B cell (primary cell): ENCODE measurements at regions not wholly inside any gene's neighbourhood (a gene's known extent, or its start where the extent isn't known, plus 50 kb on each side); places are given as distances from the start of the nearest gene placed in this dataset.
"Not testable (repeated sequence)": the region's sequence is repeated elsewhere in the genome, so short reads cannot be mapped to it uniquely, and the experiment has no call there.

Experiments
- ATAC-seq: fragments of 200-7000 bp; cut with Tn5 transposase; one replicate; pipeline ENCODE4 v1.10.0; 2021; ENCODE audit warnings: low read depth, mild to moderate bottlenecking, moderate number of reproducible peaks, moderate library complexity
- CTCF ChIA-PET: fragments of 350-600 bp; sonication (Branson Sonifier 250); formaldehyde crosslinking; loops from one replicate; lab custom pipeline; 2021; ENCODE audit warnings: antibody characterized with exemption, inconsistent platforms; lab: Charles Lee
- POLR2A ChIA-PET: fragments of 350-600 bp; sonication (Branson Sonifier 250); formaldehyde crosslinking; loops from one replicate; lab custom pipeline; 2021; ENCODE audit warnings: antibody characterized with exemption; lab: Charles Lee
- DNase-seq: peaks from one replicate; pipeline ENCODE4 v3.0.0; 2013
- H2AFZ ChIP-seq: 2 replicates; pipeline ENCODE4 v1.6.1; 2012; ENCODE audit warnings: mild to moderate bottlenecking, low read depth, low read length; ENCODE audit not compliant: insufficient read depth, poor library complexity, severe bottlenecking
- H3K27ac ChIP-seq, 2 donors: 1 replicate in 1 of 2; 2 replicates in 1 of 2; pipeline ENCODE4 v1.5.1; 2012 to 2013; ENCODE audit warnings: low read length in 2 of 2, mild to moderate bottlenecking in 2 of 2, moderate library complexity in 1 of 2
- H3K27me3 ChIP-seq, 4 experiments: fragments of 200-600 bp in 1 of 4; sonication (generic) in 1 of 4; replicated peaks in 1 of 4; 1 replicate in 2 of 4; 2 replicates in 2 of 4; pipeline versions ENCODE4 v1.6.1 to v1.7.0; 2013 to 2016; ENCODE audit warnings: low read length in 3 of 4, mild to moderate bottlenecking in 2 of 4, mixed read lengths in 1 of 4, moderate library complexity in 1 of 4; ENCODE audit not compliant: insufficient read depth in 4 of 4, control insufficient read depth in 3 of 4; ENCODE audit errors: control extremely low read depth in 1 of 4
- H3K36me3 ChIP-seq, 2 experiments: replicated peaks in 1 of 2; 1 replicate in 1 of 2; 2 replicates in 1 of 2; pipeline versions ENCODE4 v1.6.1 to v1.7.1; 2013; ENCODE audit warnings: low read length in 1 of 2; ENCODE audit not compliant: insufficient read depth in 2 of 2, control insufficient read depth in 1 of 2; ENCODE audit errors: control extremely low read depth in 1 of 2, extremely low read depth in 1 of 2
- H3K4me1 ChIP-seq, 2 donors: fragments of 200-600 bp in 1 of 2; sonication (generic) in 1 of 2; 1 replicate in 1 of 2; 2 replicates in 1 of 2; pipeline versions ENCODE4 v1.5.1 to v1.6.1; 2013 to 2017; ENCODE audit warnings: low read length in 2 of 2; ENCODE audit not compliant: control insufficient read depth in 2 of 2, insufficient read depth in 2 of 2
- H3K4me2 ChIP-seq: replicated peaks from 2 replicates; pipeline ENCODE3; 2012; ENCODE audit warnings: mild to moderate bottlenecking, low read depth, low read length; ENCODE audit not compliant: poor library complexity, severe bottlenecking
- H3K4me3 ChIP-seq, 5 experiments: fragments of 200-600 bp in 1 of 5; sonication (generic) in 1 of 5; 1 replicate in 3 of 5; 2 replicates in 2 of 5; pipeline versions ENCODE4 v1.5.1 to v1.7.0; 2011 to 2016; ENCODE audit warnings: low read length in 4 of 5, mild to moderate bottlenecking in 4 of 5, low read depth in 2 of 5, control low read depth in 1 of 5, moderate library complexity in 1 of 5; ENCODE audit not compliant: insufficient read depth in 1 of 5; ENCODE audit errors: control extremely low read depth in 1 of 5, extremely low read depth in 1 of 5
- H3K79me2 ChIP-seq: fragments of 200-600 bp; sonication (generic); one replicate; pipeline ENCODE4 v1.6.0; 2016; ENCODE audit warnings: low read length; ENCODE audit not compliant: control insufficient read depth, insufficient read depth
- H3K9ac ChIP-seq: fragments of 200-600 bp; sonication (generic); 2 replicates; pipeline ENCODE4 v1.6.1; 2017; ENCODE audit warnings: mild to moderate bottlenecking, low read length, moderate library complexity
- H3K9me3 ChIP-seq, 3 donors: one replicate each; pipeline versions ENCODE4 v1.6.1 to v1.7.1; 2013; ENCODE audit warnings: low read length in 2 of 3; ENCODE audit not compliant: control insufficient read depth in 2 of 3, insufficient read depth in 1 of 3; ENCODE audit errors: control extremely low read depth in 1 of 3
- H4K20me1 ChIP-seq: 2 replicates; pipeline ENCODE4 v1.6.0; 2012; ENCODE audit warnings: mild to moderate bottlenecking, low read length; ENCODE audit not compliant: insufficient read depth, control insufficient read depth, poor library complexity, severe bottlenecking
- H3K27ac Mint-ChIP-seq: one replicate; pipeline ENCODE4 v1.8.0; 2021; ENCODE audit warnings: mixed read lengths
- H3K27me3 Mint-ChIP-seq: one replicate; pipeline ENCODE4 v1.8.0; 2021; ENCODE audit warnings: mixed read lengths
- H3K4me1 Mint-ChIP-seq: one replicate; pipeline ENCODE4 v1.8.0; 2021; ENCODE audit warnings: mixed read lengths
- H3K4me3 Mint-ChIP-seq: one replicate; pipeline ENCODE4 v1.8.0; 2021; ENCODE audit warnings: mixed read lengths
- H3K9me3 Mint-ChIP-seq: one replicate; pipeline ENCODE4 v1.8.0; 2022; ENCODE audit warnings: mixed read lengths; ENCODE audit not compliant: insufficient read depth
- WGBS: methylation state at CpG from one replicate; pipeline ENCODE4 v1.1.5; 2013; ENCODE audit warnings: missing lambda C conversion rate; ENCODE audit not compliant: insufficient coverage; 5-methylcytosine and 5-hydroxymethylcytosine counted together
- intact Hi-C: fragments of 100-400 bp; cut with micrococcal nuclease; formaldehyde crosslinking; loops from one replicate; pipeline ENCODE4 v1.10.0; 2022

DNA sequence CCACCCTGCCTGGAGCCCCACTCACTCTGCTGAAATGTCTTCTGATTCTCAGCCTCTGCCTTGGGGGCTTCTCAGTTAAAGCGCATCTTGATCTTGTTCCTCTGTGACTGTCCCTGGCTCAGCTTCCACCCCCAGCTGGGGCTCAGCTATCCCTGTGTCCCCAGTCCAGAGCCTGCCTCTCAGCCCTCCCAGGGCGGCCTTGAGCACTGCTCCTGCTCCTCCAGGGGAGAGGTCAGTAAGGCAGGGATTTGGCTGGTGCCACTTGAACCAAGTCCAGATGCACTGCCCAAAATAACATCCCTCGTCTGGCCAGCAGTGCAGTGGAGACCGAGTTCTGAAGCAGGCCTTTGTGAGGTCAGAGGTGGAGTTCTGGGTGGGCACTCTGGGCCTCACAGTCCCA is 1950.8 kb downstream of the FOXD4L5 start:
- H3K9ac ChIP-seq, H3K27ac ChIP-seq, POLR2A ChIA-PET, H3K4me1 ChIP-seq, intact Hi-C loops, H3K27me3 ChIP-seq, CTCF ChIA-PET, ATAC-seq, H3K27me3 Mint-ChIP-seq, H3K79me2 ChIP-seq, H3K27ac Mint-ChIP-seq, DNase-seq, H3K4me1 Mint-ChIP-seq, H3K4me3 ChIP-seq, H2AFZ ChIP-seq, H3K9me3 Mint-ChIP-seq, H3K4me3 Mint-ChIP-seq, H3K36me3 ChIP-seq, H3K9me3 ChIP-seq, H3K4me2 ChIP-seq, H4K20me1 ChIP-seq: not testable (repeated sequence)
- WGBS: no CpG with 5 or more reads among the region's 4 CpGs

DNA sequence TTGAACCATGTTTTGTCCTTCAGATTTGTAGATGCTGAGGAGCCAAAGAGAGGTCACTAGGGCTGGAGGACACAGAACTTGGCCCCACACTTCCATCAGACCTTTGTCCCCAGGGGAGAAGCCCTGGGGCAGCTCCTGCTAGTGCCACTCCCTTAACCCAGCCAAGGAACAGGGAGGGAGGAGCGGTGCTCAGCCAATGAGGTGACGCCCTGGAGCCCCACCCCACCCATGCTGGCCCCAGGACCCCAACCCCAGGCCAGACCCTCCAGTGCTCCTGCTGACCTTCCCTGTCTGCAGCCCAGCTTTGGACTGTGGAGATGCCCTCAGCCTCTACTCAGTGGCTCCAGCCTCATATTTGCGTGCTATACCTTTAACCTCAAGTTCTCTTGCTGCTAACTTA is 1951.9 kb downstream of the FOXD4L5 start:
- POLR2A ChIA-PET, H3K9me3 Mint-ChIP-seq, intact Hi-C loops, ATAC-seq, H3K4me3 Mint-ChIP-seq, H3K4me1 ChIP-seq, H3K36me3 ChIP-seq, H3K9ac ChIP-seq, H4K20me1 ChIP-seq, H3K27ac ChIP-seq, H3K9me3 ChIP-seq, H3K27me3 Mint-ChIP-seq, H2AFZ ChIP-seq, H3K27me3 ChIP-seq, DNase-seq, H3K4me2 ChIP-seq, CTCF ChIA-PET, H3K79me2 ChIP-seq, H3K27ac Mint-ChIP-seq, H3K4me3 ChIP-seq, H3K4me1 Mint-ChIP-seq: not testable (repeated sequence)
- WGBS: no CpG with 5 or more reads among the region's 3 CpGs

DNA sequence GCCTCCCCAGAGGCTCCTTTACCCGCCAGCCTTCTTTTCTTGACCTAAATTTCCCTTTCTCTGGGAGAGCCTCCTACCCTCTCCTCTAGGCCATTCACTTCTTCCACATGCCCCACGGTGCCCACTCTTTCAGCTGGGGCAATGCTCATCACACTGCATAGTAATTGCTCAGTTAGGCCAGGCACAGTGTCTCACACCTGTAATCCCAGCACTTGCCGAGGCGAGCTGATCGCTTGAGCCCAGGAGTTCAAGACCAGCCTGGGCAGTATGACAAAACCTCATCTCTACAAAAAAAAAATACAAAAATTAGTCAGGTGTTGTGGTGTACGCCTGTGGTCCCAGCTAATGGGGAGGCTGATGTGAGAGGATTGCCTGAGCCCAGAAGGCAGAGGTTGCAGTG is 1956.7 kb downstream of the FOXD4L5 start:
- intact Hi-C loops: not testable (repeated sequence)

DNA sequence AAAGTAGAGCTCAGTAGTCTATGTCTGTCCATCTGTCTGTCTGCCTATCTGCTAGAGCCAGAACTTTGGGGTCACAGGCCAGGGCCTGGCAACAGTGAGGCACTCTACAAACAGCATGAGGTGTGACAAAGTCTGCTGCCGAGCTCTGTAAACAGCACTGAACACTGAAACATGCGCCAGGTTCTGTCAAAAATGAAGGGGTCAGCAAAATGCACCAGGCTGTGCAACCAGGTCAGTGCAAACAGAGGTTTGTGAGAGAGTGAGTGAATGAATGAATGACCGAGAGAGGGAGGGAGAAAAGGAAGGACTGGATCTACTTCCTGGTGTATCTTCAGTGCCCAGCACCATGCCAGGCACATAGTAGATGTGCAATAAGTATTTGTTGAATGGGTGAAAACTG is 1957.8 kb downstream of the FOXD4L5 start:
- WGBS: 95% methylated on average over 3 of the region's 3 CpGs
- ATAC-seq: not testable (repeated sequence)

More for the DNA sequence above, 1956.7 kb downstream of the FOXD4L5 start:
- H4K20me1 ChIP-seq, H3K36me3 ChIP-seq, POLR2A ChIA-PET, H3K27me3 ChIP-seq, H3K4me1 Mint-ChIP-seq, H3K9me3 Mint-ChIP-seq, CTCF ChIA-PET, H3K4me1 ChIP-seq, H2AFZ ChIP-seq, H3K4me2 ChIP-seq, H3K9ac ChIP-seq, H3K27ac ChIP-seq, H3K27ac Mint-ChIP-seq, H3K4me3 Mint-ChIP-seq, DNase-seq, H3K9me3 ChIP-seq, H3K27me3 Mint-ChIP-seq, ATAC-seq, H3K4me3 ChIP-seq, H3K79me2 ChIP-seq: not testable (repeated sequence)
- no CpG with 5 or more reads among the region's 6 CpGs for WGBS

More for the DNA sequence above, 1957.8 kb downstream of the FOXD4L5 start:
- H3K9ac ChIP-seq, H3K4me2 ChIP-seq, H3K4me1 ChIP-seq, intact Hi-C loops, H3K4me1 Mint-ChIP-seq, H4K20me1 ChIP-seq, CTCF ChIA-PET, H3K79me2 ChIP-seq, H3K4me3 ChIP-seq, H3K27ac Mint-ChIP-seq, H2AFZ ChIP-seq, H3K27me3 Mint-ChIP-seq, DNase-seq, H3K36me3 ChIP-seq, H3K27me3 ChIP-seq, POLR2A ChIA-PET, H3K9me3 ChIP-seq, H3K9me3 Mint-ChIP-seq, H3K4me3 Mint-ChIP-seq, H3K27ac ChIP-seq: not testable (repeated sequence)
